ENCODE measurements at regions not wholly inside any gene's neighbourhood (a gene's known extent, or its start where the extent isn't known, plus 50 kb on each side); places are given as distances from the start of the nearest gene placed in this dataset.

DNA sequence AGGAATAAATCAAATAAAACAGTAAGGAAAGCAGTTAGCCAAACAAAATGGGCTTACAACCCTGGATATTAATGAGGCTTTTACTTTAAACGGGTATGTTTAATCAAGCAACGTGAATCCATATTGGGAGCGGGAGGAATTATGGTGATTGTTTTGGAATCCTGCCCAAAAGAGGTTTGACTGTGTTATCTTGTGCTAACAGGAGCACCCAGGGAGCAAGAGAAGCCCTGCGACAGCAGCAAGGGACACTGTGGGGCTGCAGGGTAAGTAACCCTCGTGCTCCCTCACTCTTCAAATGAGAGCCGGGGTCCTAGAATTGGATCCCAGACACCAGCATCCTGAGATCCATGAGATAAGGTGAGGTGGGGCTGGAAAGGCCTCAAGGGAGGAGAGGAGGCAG, 72.6 kb upstream of the PGBD5 start:
- TF ChIP-seq POLR2A (IDR thresholded peaks at IDR 0.05) (no peak), EP300 (IDR thresholded peaks at IDR 0.05) (no peak), CTCF (IDR thresholded peaks at IDR 0.05) (no peak), POLR2AphosphoS5 (IDR thresholded peaks at IDR 0.05) (no peak)
